ENCODE measurements at regions not wholly inside any gene's neighbourhood (a gene's known extent, or its start where the extent isn't known, plus 50 kb on each side); places are given as distances from the start of the nearest gene placed in this dataset.
"Not testable (repeated sequence)": the region's sequence is repeated elsewhere in the genome, so short reads cannot be mapped to it uniquely, and the experiment has no call there.

GRCh38 chr20:30586178-30586577, 671.3 kb upstream of the DEFB115 start:
- not testable (repeated sequence) for DNase-seq (ENCODE audit: low spot score)

GRCh38 chr20:30593572-30593971, 663.9 kb upstream of the DEFB115 start:
- no peak for DNase-seq (ENCODE audit: low spot score)

- DNase-seq (ENCODE audit: low spot score), result no peak
These were observed 663.4 kb upstream of the DEFB115 start for GRCh38 chr20:30594112-30594511.

- no peak for DNase-seq (ENCODE audit: low spot score)
These were observed 661.8 kb upstream of the DEFB115 start for GRCh38 chr20:30595698-30596097.

- DNase-seq (ENCODE audit: low spot score), result not testable (repeated sequence)
These were observed 660.0 kb upstream of the DEFB115 start for GRCh38 chr20:30597429-30597828.

GRCh38 chr20:30598460-30599230, 658.8 kb upstream of the DEFB115 start:
- no peak for DNase-seq (ENCODE audit: low spot score)

- DNase-seq (ENCODE audit: low spot score), result no peak
These were observed 657.5 kb upstream of the DEFB115 start for GRCh38 chr20:30599990-30600389.

- DNase-seq (ENCODE audit: low spot score), result no peak
These were observed 655.5 kb upstream of the DEFB115 start for GRCh38 chr20:30601974-30602373.

- no peak for DNase-seq (ENCODE audit: low spot score)
These were observed 655.0 kb upstream of the DEFB115 start for GRCh38 chr20:30602424-30602823.

- DNase-seq (ENCODE audit: low spot score), result no peak
These were observed 650.5 kb upstream of the DEFB115 start for GRCh38 chr20:30606990-30607389.

- no peak for DNase-seq (ENCODE audit: low spot score)
These were observed 647.3 kb upstream of the DEFB115 start for GRCh38 chr20:30610029-30610693.

- no peak for DNase-seq (ENCODE audit: low spot score)
These were observed 646.7 kb upstream of the DEFB115 start for GRCh38 chr20:30610751-30611150.

GRCh38 chr20:30611239-30611984, 646.1 kb upstream of the DEFB115 start:
- no peak for DNase-seq (ENCODE audit: low spot score)

- no peak for DNase-seq (ENCODE audit: low spot score)
These were observed 645.1 kb upstream of the DEFB115 start for GRCh38 chr20:30612344-30612743.

- not testable (repeated sequence) for DNase-seq (ENCODE audit: low spot score)
These were observed 636.1 kb upstream of the DEFB115 start for GRCh38 chr20:30621346-30621745.

GRCh38 chr20:30624310-30624709, 633.2 kb upstream of the DEFB115 start:
- DNase-seq (ENCODE audit: low spot score), result not testable (repeated sequence)

- not testable (repeated sequence) for DNase-seq (ENCODE audit: low spot score)
These were observed 628.1 kb upstream of the DEFB115 start for GRCh38 chr20:30629376-30629775.

GRCh38 chr20:30630761-30631160, 626.7 kb upstream of the DEFB115 start:
- no peak for DNase-seq (ENCODE audit: low spot score)

GRCh38 chr20:30631261-30631789, 626.1 kb upstream of the DEFB115 start:
- not testable (repeated sequence) for DNase-seq (ENCODE audit: low spot score)

GRCh38 chr20:30632773-30633172, 624.7 kb upstream of the DEFB115 start:
- DNase-seq (ENCODE audit: low spot score), result not testable (repeated sequence)

GRCh38 chr20:30641522-30641921, 615.9 kb upstream of the DEFB115 start:
- not testable (repeated sequence) for DNase-seq (ENCODE audit: low spot score)

GRCh38 chr20:30660982-30661381, 596.5 kb upstream of the DEFB115 start:
- DNase-seq (ENCODE audit: low spot score), result not testable (repeated sequence)

All from hematopoietic multipotent progenitor cell treated with erythropoietin and hydrocortisone succinate and interleukin-3 and kit ligand, for 17 days (in vitro differentiated cells).